ENCODE measurements at regions not wholly inside any gene's neighbourhood (a gene's known extent, or its start where the extent isn't known, plus 50 kb on each side); places are given as distances from the start of the nearest gene placed in this dataset.

- DNase-seq (ENCODE audit: low read depth in 1 of 2, low spot score in 1 of 2) = no peak
- H3K27me3 ChIP-seq (ENCODE audit: insufficient read depth, poor library complexity, severe bottlenecking) = no peaks in the 10 kb centered on the region
- H3K4me3 ChIP-seq (replicated peaks; ENCODE audit: insufficient read depth, low read length) = no peak overlapping the region
- TF ChIP-seq, protein P1, sequence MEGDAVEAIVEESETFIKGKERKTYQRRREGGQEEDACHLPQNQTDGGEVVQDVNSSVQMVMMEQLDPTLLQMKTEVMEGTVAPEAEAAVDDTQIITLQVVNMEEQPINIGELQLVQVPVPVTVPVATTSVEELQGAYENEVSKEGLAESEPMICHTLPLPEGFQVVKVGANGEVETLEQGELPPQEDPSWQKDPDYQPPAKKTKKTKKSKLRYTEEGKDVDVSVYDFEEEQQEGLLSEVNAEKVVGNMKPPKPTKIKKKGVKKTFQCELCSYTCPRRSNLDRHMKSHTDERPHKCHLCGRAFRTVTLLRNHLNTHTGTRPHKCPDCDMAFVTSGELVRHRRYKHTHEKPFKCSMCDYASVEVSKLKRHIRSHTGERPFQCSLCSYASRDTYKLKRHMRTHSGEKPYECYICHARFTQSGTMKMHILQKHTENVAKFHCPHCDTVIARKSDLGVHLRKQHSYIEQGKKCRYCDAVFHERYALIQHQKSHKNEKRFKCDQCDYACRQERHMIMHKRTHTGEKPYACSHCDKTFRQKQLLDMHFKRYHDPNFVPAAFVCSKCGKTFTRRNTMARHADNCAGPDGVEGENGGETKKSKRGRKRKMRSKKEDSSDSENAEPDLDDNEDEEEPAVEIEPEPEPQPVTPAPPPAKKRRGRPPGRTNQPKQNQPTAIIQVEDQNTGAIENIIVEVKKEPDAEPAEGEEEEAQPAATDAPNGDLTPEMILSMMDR (IDR thresholded peaks at IDR 0.05; ENCODE audit: insufficient read depth, low read length) = no peak
- no peak for TF ChIP-seq GABPA (IDR thresholded peaks at IDR 0.05; ENCODE audit: low read depth)
- H3K27ac ChIP-seq (replicated peaks) = no peak overlapping the region
Observed at GRCh38 chr2:39537150-39537549, 100.1 kb upstream of the MAP4K3 start.

DNA sequence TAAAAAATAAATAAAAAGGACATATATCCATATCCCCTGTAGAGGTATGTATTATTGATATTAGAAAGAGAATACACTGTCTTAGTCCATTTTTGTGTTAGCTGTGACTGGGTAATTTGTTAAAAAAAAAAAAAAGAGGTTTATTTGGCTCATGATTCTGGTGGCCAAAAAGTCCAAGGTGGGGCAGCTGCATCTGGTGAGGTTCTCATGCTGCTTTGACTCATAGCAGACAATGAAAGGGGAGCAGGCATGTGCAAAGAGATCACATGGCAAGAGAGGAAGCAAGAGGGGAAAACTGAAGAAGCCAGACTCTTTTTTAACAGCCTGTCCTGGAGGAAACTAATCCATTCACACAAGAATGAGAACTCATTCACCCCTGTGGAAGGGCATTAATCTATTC is 101.6 kb upstream of the MAP4K3 start:
- DNase-seq (ENCODE audit: low read depth in 1 of 2, low spot score in 1 of 2) = no peak
- TF ChIP-seq, protein P1 (IDR thresholded peaks at IDR 0.05; ENCODE audit: insufficient read depth, low read length) = no peak
- TF ChIP-seq REST (IDR thresholded peaks at IDR 0.05; ENCODE audit: insufficient replicate concordance, low read depth) = no peak
- no peak for TF ChIP-seq SPI1 (IDR thresholded peaks at IDR 0.05; ENCODE audit: borderline replicate concordance, low read depth)
- no peak for TF ChIP-seq POLR2AphosphoS5 (IDR thresholded peaks at IDR 0.05; ENCODE audit: low read depth)
- TF ChIP-seq GABPA (IDR thresholded peaks at IDR 0.05; ENCODE audit: low read depth) = no peak
- Histone ChIP-seq H3K27me3 (ENCODE audit: insufficient read depth, poor library complexity, severe bottlenecking) (no peaks in the 10 kb centered on the region), H3K4me3 (replicated peaks; ENCODE audit: insufficient read depth, low read length) (no peak overlapping the region), H3K27ac (replicated peaks) (no peak overlapping the region)

GRCh38 chr2:39540414-39540813 is 103.3 kb upstream of the MAP4K3 start:
- Histone ChIP-seq H3K4me3 (replicated peaks; ENCODE audit: insufficient read depth, low read length) (no peak overlapping the region), H3K27ac (replicated peaks) (no peak overlapping the region), H3K27me3 (ENCODE audit: insufficient read depth, poor library complexity, severe bottlenecking) (no peaks in the 10 kb centered on the region)
- TF ChIP-seq, protein P1 (IDR thresholded peaks at IDR 0.05; ENCODE audit: insufficient read depth, low read length) = no peak
- no peak for TF ChIP-seq GABPA (IDR thresholded peaks at IDR 0.05; ENCODE audit: low read depth)
- TF ChIP-seq REST (IDR thresholded peaks at IDR 0.05; ENCODE audit: insufficient replicate concordance, low read depth) = no peak
- DNase-seq (ENCODE audit: low read depth in 1 of 2, low spot score in 1 of 2) = no peak

- no peak overlapping the region for H3K4me3 ChIP-seq (replicated peaks; ENCODE audit: insufficient read depth, low read length)
- TF ChIP-seq REST (IDR thresholded peaks at IDR 0.05; ENCODE audit: insufficient replicate concordance, low read depth) (no peak), GABPA (IDR thresholded peaks at IDR 0.05; ENCODE audit: low read depth) (no peak), SPI1 (IDR thresholded peaks at IDR 0.05; ENCODE audit: borderline replicate concordance, low read depth) (no peak), POLR2AphosphoS5 (IDR thresholded peaks at IDR 0.05; ENCODE audit: low read depth) (no peak)
- TF ChIP-seq, protein P1 (IDR thresholded peaks at IDR 0.05; ENCODE audit: insufficient read depth, low read length) = no peak
- H3K27ac ChIP-seq (replicated peaks) = no peak overlapping the region
- DNase-seq (ENCODE audit: low read depth in 1 of 2, low spot score in 1 of 2) = no peak
- H3K27me3 ChIP-seq (ENCODE audit: insufficient read depth, poor library complexity, severe bottlenecking) = no peaks in the 10 kb centered on the region
Observed at GRCh38 chr2:39541011-39541930, 104.2 kb upstream of the MAP4K3 start.
